ENCODE measurements at regions not wholly inside any gene's neighbourhood (a gene's known extent, or its start where the extent isn't known, plus 50 kb on each side); places are given as distances from the start of the nearest gene placed in this dataset.

- no peak for DNase-seq
- H3K27ac ChIP-seq (ENCODE audit: low read length), result no peak overlapping the region
- H3K27me3 ChIP-seq (ENCODE audit: control insufficient read depth, insufficient read depth, low read length), result no peaks in the 10 kb centered on the region
- peaks cover 8% of the 10 kb centered on the region for H3K9me3 ChIP-seq (ENCODE audit: control insufficient read depth, low read depth, low read length)
- H3K36me3 ChIP-seq (ENCODE audit: control insufficient read depth, insufficient read depth, low read length), result no peaks in the 10 kb centered on the region
- no peaks in the 10 kb centered on the region for H3K4me1 ChIP-seq (ENCODE audit: control insufficient read depth, insufficient read depth, low read length)
- H3K4me3 ChIP-seq (ENCODE audit: low read length), result no peak overlapping the region
- WGBS (ENCODE audit: insufficient coverage, low lambda C conversion rate), result no CpG with 5 or more reads among the region's 2 CpGs
These were observed 134.6 kb downstream of the TNFSF18 start for GRCh38 chr1:172916116-172916515.

- Histone ChIP-seq H3K27me3 (ENCODE audit: control insufficient read depth, insufficient read depth, low read length) (no peaks in the 10 kb centered on the region), H3K27ac (ENCODE audit: low read length) (no peak overlapping the region), H3K4me1 (ENCODE audit: control insufficient read depth, insufficient read depth, low read length) (no peaks in the 10 kb centered on the region), H3K4me3 (ENCODE audit: low read length) (no peak overlapping the region), H3K9me3 (ENCODE audit: control insufficient read depth, low read depth, low read length) (peaks cover 3% of the 10 kb centered on the region), H3K36me3 (ENCODE audit: control insufficient read depth, insufficient read depth, low read length) (no peaks in the 10 kb centered on the region)
- no CpG with 5 or more reads among the region's 2 CpGs for WGBS (ENCODE audit: insufficient coverage, low lambda C conversion rate)
- no peak for DNase-seq
These were observed 132.8 kb downstream of the TNFSF18 start for GRCh38 chr1:172917972-172918371.

- no peaks in the 10 kb centered on the region for H3K36me3 ChIP-seq (ENCODE audit: control insufficient read depth, insufficient read depth, low read length)
- no peak for DNase-seq
- no peak overlapping the region for H3K4me3 ChIP-seq (ENCODE audit: low read length)
- H3K4me1 ChIP-seq (ENCODE audit: control insufficient read depth, insufficient read depth, low read length), result no peaks in the 10 kb centered on the region
- H3K27ac ChIP-seq (ENCODE audit: low read length), result no peak overlapping the region
- H3K9me3 ChIP-seq (ENCODE audit: control insufficient read depth, low read depth, low read length), result peaks cover under 1% of the 10 kb centered on the region
- no peaks in the 10 kb centered on the region for H3K27me3 ChIP-seq (ENCODE audit: control insufficient read depth, insufficient read depth, low read length)
- WGBS (ENCODE audit: insufficient coverage, low lambda C conversion rate), result 83% methylated on average over 1 of the region's 2 CpGs
These were observed 132.3 kb downstream of the TNFSF18 start for GRCh38 chr1:172918478-172918877.

- H3K9me3 ChIP-seq (ENCODE audit: control insufficient read depth, low read depth, low read length), result no peaks in the 10 kb centered on the region
- DNase-seq, result no peak
- H3K27ac ChIP-seq (ENCODE audit: low read length), result no peak overlapping the region
- H3K36me3 ChIP-seq (ENCODE audit: control insufficient read depth, insufficient read depth, low read length), result no peaks in the 10 kb centered on the region
- WGBS (ENCODE audit: insufficient coverage, low lambda C conversion rate), result no CpG with 5 or more reads among the region's 2 CpGs
- no peak overlapping the region for H3K4me3 ChIP-seq (ENCODE audit: low read length)
- no peaks in the 10 kb centered on the region for H3K4me1 ChIP-seq (ENCODE audit: control insufficient read depth, insufficient read depth, low read length)
- H3K27me3 ChIP-seq (ENCODE audit: control insufficient read depth, insufficient read depth, low read length), result no peaks in the 10 kb centered on the region
These were observed 124.7 kb downstream of the TNFSF18 start for GRCh38 chr1:172926070-172926469.

GRCh38 chr1:172928412-172928811, 122.3 kb downstream of the TNFSF18 start:
- Histone ChIP-seq H3K27me3 (ENCODE audit: control insufficient read depth, insufficient read depth, low read length) (no peaks in the 10 kb centered on the region), H3K4me1 (ENCODE audit: control insufficient read depth, insufficient read depth, low read length) (no peaks in the 10 kb centered on the region), H3K9me3 (ENCODE audit: control insufficient read depth, low read depth, low read length) (no peaks in the 10 kb centered on the region), H3K27ac (ENCODE audit: low read length) (no peak overlapping the region), H3K36me3 (ENCODE audit: control insufficient read depth, insufficient read depth, low read length) (no peaks in the 10 kb centered on the region), H3K4me3 (ENCODE audit: low read length) (no peak overlapping the region)
- 86% methylated on average over 1 of the region's 2 CpGs for WGBS (ENCODE audit: insufficient coverage, low lambda C conversion rate)
- no peak for DNase-seq

- DNase-seq, result no peak
- H3K27me3 ChIP-seq (ENCODE audit: control insufficient read depth, insufficient read depth, low read length), result no peaks in the 10 kb centered on the region
- H3K36me3 ChIP-seq (ENCODE audit: control insufficient read depth, insufficient read depth, low read length), result no peaks in the 10 kb centered on the region
- H3K4me3 ChIP-seq (ENCODE audit: low read length), result no peak overlapping the region
- H3K4me1 ChIP-seq (ENCODE audit: control insufficient read depth, insufficient read depth, low read length), result no peaks in the 10 kb centered on the region
- no peak overlapping the region for H3K27ac ChIP-seq (ENCODE audit: low read length)
- H3K9me3 ChIP-seq (ENCODE audit: control insufficient read depth, low read depth, low read length), result no peaks in the 10 kb centered on the region
- WGBS (ENCODE audit: insufficient coverage, low lambda C conversion rate), result no CpG with 5 or more reads among the region's 2 CpGs
These were observed 121.7 kb downstream of the TNFSF18 start for GRCh38 chr1:172929006-172929405.

GRCh38 chr1:172930142-172930541, 120.6 kb downstream of the TNFSF18 start:
- no peak overlapping the region for H3K4me3 ChIP-seq (ENCODE audit: low read length)
- no peaks in the 10 kb centered on the region for H3K9me3 ChIP-seq (ENCODE audit: control insufficient read depth, low read depth, low read length)
- H3K36me3 ChIP-seq (ENCODE audit: control insufficient read depth, insufficient read depth, low read length), result no peaks in the 10 kb centered on the region
- H3K27ac ChIP-seq (ENCODE audit: low read length), result no peak overlapping the region
- H3K27me3 ChIP-seq (ENCODE audit: control insufficient read depth, insufficient read depth, low read length), result no peaks in the 10 kb centered on the region
- 65% methylated on average over 2 of the region's 2 CpGs for WGBS (ENCODE audit: insufficient coverage, low lambda C conversion rate)
- no peaks in the 10 kb centered on the region for H3K4me1 ChIP-seq (ENCODE audit: control insufficient read depth, insufficient read depth, low read length)
- DNase-seq, result no peak

GRCh38 chr1:172931340-172931739, 119.4 kb downstream of the TNFSF18 start:
- DNase-seq, result no peak
- no peaks in the 10 kb centered on the region for H3K9me3 ChIP-seq (ENCODE audit: control insufficient read depth, low read depth, low read length)
- H3K36me3 ChIP-seq (ENCODE audit: control insufficient read depth, insufficient read depth, low read length), result no peaks in the 10 kb centered on the region
- no peak overlapping the region for H3K27ac ChIP-seq (ENCODE audit: low read length)
- H3K27me3 ChIP-seq (ENCODE audit: control insufficient read depth, insufficient read depth, low read length), result no peaks in the 10 kb centered on the region
- no peaks in the 10 kb centered on the region for H3K4me1 ChIP-seq (ENCODE audit: control insufficient read depth, insufficient read depth, low read length)
- H3K4me3 ChIP-seq (ENCODE audit: low read length), result no peak overlapping the region
- WGBS (ENCODE audit: insufficient coverage, low lambda C conversion rate), result 91% methylated on average over 1 of the region's 1 CpG

- no peaks in the 10 kb centered on the region for H3K27me3 ChIP-seq (ENCODE audit: control insufficient read depth, insufficient read depth, low read length)
- 100% methylated on average over 2 of the region's 4 CpGs for WGBS (ENCODE audit: insufficient coverage, low lambda C conversion rate)
These were observed 119.0 kb downstream of the TNFSF18 start for GRCh38 chr1:172931761-172932160.

GRCh38 chr1:172932981-172933380, 117.8 kb downstream of the TNFSF18 start:
- peak in 1 of 2 donors; percentile 7 for DNase-seq
- no peaks in the 10 kb centered on the region for H3K36me3 ChIP-seq (ENCODE audit: control insufficient read depth, insufficient read depth, low read length)
- no peaks in the 10 kb centered on the region for H3K4me1 ChIP-seq (ENCODE audit: control insufficient read depth, insufficient read depth, low read length)
- H3K9me3 ChIP-seq (ENCODE audit: control insufficient read depth, low read depth, low read length), result no peaks in the 10 kb centered on the region
- no peak overlapping the region for H3K4me3 ChIP-seq (ENCODE audit: low read length)
- no peak overlapping the region for H3K27ac ChIP-seq (ENCODE audit: low read length)
- WGBS (ENCODE audit: insufficient coverage, low lambda C conversion rate), result 100% methylated on average over 1 of the region's 1 CpG
- no peaks in the 10 kb centered on the region for H3K27me3 ChIP-seq (ENCODE audit: control insufficient read depth, insufficient read depth, low read length)

More at GRCh38 chr1:172931761-172932160, 119.0 kb downstream of the TNFSF18 start:
- Histone ChIP-seq H3K9me3 (ENCODE audit: control insufficient read depth, low read depth, low read length) (no peaks in the 10 kb centered on the region), H3K36me3 (ENCODE audit: control insufficient read depth, insufficient read depth, low read length) (no peaks in the 10 kb centered on the region), H3K4me1 (ENCODE audit: control insufficient read depth, insufficient read depth, low read length) (no peaks in the 10 kb centered on the region), H3K27ac (ENCODE audit: low read length) (no peak overlapping the region), H3K4me3 (ENCODE audit: low read length) (no peak overlapping the region)
- no peak for DNase-seq

GRCh38 chr1:172934417-172934762, 116.4 kb downstream of the TNFSF18 start:
- Histone ChIP-seq H3K27ac (ENCODE audit: low read length) (no peak overlapping the region), H3K36me3 (ENCODE audit: control insufficient read depth, insufficient read depth, low read length) (no peaks in the 10 kb centered on the region), H3K4me1 (ENCODE audit: control insufficient read depth, insufficient read depth, low read length) (no peaks in the 10 kb centered on the region), H3K27me3 (ENCODE audit: control insufficient read depth, insufficient read depth, low read length) (no peaks in the 10 kb centered on the region), H3K9me3 (ENCODE audit: control insufficient read depth, low read depth, low read length) (no peaks in the 10 kb centered on the region), H3K4me3 (ENCODE audit: low read length) (no peak overlapping the region)
- DNase-seq, result no peak
- no CpG with 5 or more reads among the region's 4 CpGs for WGBS (ENCODE audit: insufficient coverage, low lambda C conversion rate)

Measured in large intestine (tissue), 3 donors.